Common myeloid progenitor, CD34-positive (primary cell): ENCODE measurements at regions not wholly inside any gene's neighbourhood (a gene's known extent, or its start where the extent isn't known, plus 50 kb on each side); places are given as distances from the start of the nearest gene placed in this dataset.

Experiments used
- CTCF ChIA-PET: fragments of 350-600 bp; sonication (Branson Sonifier 250); formaldehyde crosslinking; loops from one replicate; lab custom pipeline; 2021; ENCODE audit warnings: antibody characterized with exemption; lab: Charles Lee
- POLR2A ChIA-PET: fragments of 350-600 bp; sonication (Branson Sonifier 250); formaldehyde crosslinking; loops from one replicate; lab custom pipeline; 2021; ENCODE audit warnings: antibody characterized with exemption; lab: Charles Lee
- DNase-seq, 3 donors: peaks; one replicate each; pipeline versions ENCODE4 v3.0.0 to v3.0.0-alpha.2; 2013
- H3K27ac ChIP-seq, 2 experiments: 1 replicate in 1 of 2; 2 replicates in 1 of 2; pipeline ENCODE4 v1.7.0; 2013; ENCODE audit warnings: inconsistent platforms in 2 of 2, low read length in 2 of 2, mild to moderate bottlenecking in 2 of 2, low read depth in 1 of 2, moderate library complexity in 1 of 2; ENCODE audit not compliant: severe bottlenecking in 2 of 2, insufficient read depth in 1 of 2, poor library complexity in 1 of 2
- H3K27me3 ChIP-seq, 5 experiments: replicated peaks in 2 of 5; 1 replicate in 3 of 5; 2 replicates in 2 of 5; pipeline versions ENCODE4 v1.6.1 to v1.7.0; 2013; ENCODE audit warnings: low read length in 4 of 5, mild to moderate bottlenecking in 2 of 5, moderate library complexity in 2 of 5, inconsistent platforms in 1 of 5; ENCODE audit not compliant: insufficient read depth in 5 of 5, control insufficient read depth in 4 of 5
- H3K36me3 ChIP-seq, 4 experiments: 1 replicate in 2 of 4; 2 replicates in 2 of 4; pipeline versions ENCODE4 v1.6.1 to v1.7.0; 2013; ENCODE audit warnings: low read length in 3 of 4, control low read depth in 1 of 4, mild to moderate bottlenecking in 1 of 4; ENCODE audit not compliant: control insufficient read depth in 4 of 4, insufficient read depth in 4 of 4
- H3K4me1 ChIP-seq, 4 experiments: 1 replicate in 3 of 4; 2 replicates in 1 of 4; pipeline versions ENCODE4 v1.6.1 to v1.7.1; 2013; ENCODE audit warnings: low read length in 3 of 4, mild to moderate bottlenecking in 3 of 4, control low read depth in 1 of 4, inconsistent platforms in 1 of 4, moderate library complexity in 1 of 4; ENCODE audit not compliant: control insufficient read depth in 4 of 4, insufficient read depth in 4 of 4; ENCODE audit errors: control extremely low read depth in 1 of 4
- H3K4me3 ChIP-seq, 7 experiments: 1 replicate in 4 of 7; 2 replicates in 3 of 7; pipeline versions ENCODE4 v1.5.1 to v1.7.0; 2013; ENCODE audit warnings: mild to moderate bottlenecking in 7 of 7, low read length in 6 of 7, moderate library complexity in 6 of 7, inconsistent platforms in 2 of 7, low read depth in 2 of 7, control low read depth in 1 of 7; ENCODE audit not compliant: insufficient read depth in 4 of 7, control insufficient read depth in 1 of 7; ENCODE audit errors: extremely low read depth in 1 of 7
- H3K9me3 ChIP-seq, 5 experiments: 1 replicate in 4 of 5; 2 replicates in 1 of 5; pipeline versions ENCODE4 v1.6.1 to v1.7.1; 2013; ENCODE audit warnings: low read length in 4 of 5, mild to moderate bottlenecking in 2 of 5, inconsistent platforms in 1 of 5, low read depth in 1 of 5, moderate library complexity in 1 of 5; ENCODE audit not compliant: control insufficient read depth in 4 of 5, insufficient read depth in 2 of 5; ENCODE audit errors: control extremely low read depth in 1 of 5
- WGBS: methylation state at CpG from one replicate; pipeline ENCODE4 v1.1.5; 2013; ENCODE audit not compliant: insufficient coverage; 5-methylcytosine and 5-hydroxymethylcytosine counted together

- Histone ChIP-seq H3K36me3 (no peaks in the 10 kb centered on the region), H3K27me3 (no peaks in the 10 kb centered on the region), H3K27ac (no peak overlapping the region), H3K4me1 (no peaks in the 10 kb centered on the region), H3K4me3 (no peak overlapping the region), H3K9me3 (peaks cover 0 to 12% (median 3%) of the 10 kb centered on the region in 5 experiments)
- DNase-seq, result no peak
- ChIA-PET CTCF (no interaction called here), POLR2A (no interaction called here)
- 88% methylated on average over 17 of the region's 20 CpGs for WGBS
Measured at GRCh38 chr19:5260381-5260967, 80.1 kb downstream of the PTPRS start.

GRCh38 chr19:5259750-5260149 is 80.9 kb downstream of the PTPRS start:
- H3K27me3 ChIP-seq, result no peaks in the 10 kb centered on the region
- H3K36me3 ChIP-seq, result no peaks in the 10 kb centered on the region
- H3K27ac ChIP-seq, result no peak overlapping the region
- POLR2A ChIA-PET, result no interaction called here
- no peak for DNase-seq
- H3K4me1 ChIP-seq, result no peaks in the 10 kb centered on the region
- peaks cover 0 to 19% (median 9%) of the 10 kb centered on the region in 5 experiments for H3K9me3 ChIP-seq
- WGBS, result 79% methylated on average over 2 of the region's 4 CpGs
- H3K4me3 ChIP-seq, result no peak overlapping the region
- CTCF ChIA-PET, result no interaction called here

GRCh38 chr19:5257155-5258045 is 83.2 kb downstream of the PTPRS start:
- H3K9me3 ChIP-seq, result peaks cover 0 to 24% (median 12%) of the 10 kb centered on the region in 5 experiments

GRCh38 chr19:5255602-5256231 is 84.9 kb downstream of the PTPRS start:
- ChIA-PET CTCF (no interaction called here), POLR2A (interaction anchor here (0.7 kb wide), 1 partner anchor 178 kb away, joined by 4 read pairs; no protein-coding TSS in a partner anchor)
- Histone ChIP-seq H3K27ac (no peak overlapping the region), H3K9me3 (peaks cover 0 to 24% (median 12%) of the 10 kb centered on the region in 5 experiments), H3K4me3 (no peak overlapping the region), H3K27me3 (no peaks in the 10 kb centered on the region), H3K36me3 (no peaks in the 10 kb centered on the region), H3K4me1 (no peaks in the 10 kb centered on the region)
- 98% methylated on average over 7 of the region's 22 CpGs for WGBS
- DNase-seq, result peak in 1 of 3 donors; percentile 12

More at GRCh38 chr19:5257155-5258045, 83.2 kb downstream of the PTPRS start:
- Histone ChIP-seq H3K27ac (no peak overlapping the region), H3K4me3 (no peak overlapping the region), H3K36me3 (no peaks in the 10 kb centered on the region), H3K4me1 (no peaks in the 10 kb centered on the region), H3K27me3 (no peaks in the 10 kb centered on the region)
- WGBS, result 96% methylated on average over 33 of the region's 43 CpGs
- ChIA-PET POLR2A (no interaction called here), CTCF (no interaction called here)
- no peak for DNase-seq

- no peak overlapping the region for H3K27ac ChIP-seq
- 100% methylated on average over 1 of the region's 1 CpG for WGBS
Measured at GRCh38 chr19:5254944-5255343, 85.7 kb downstream of the PTPRS start.

GRCh38 chr19:5254543-5254942 is 86.1 kb downstream of the PTPRS start:
- ChIA-PET POLR2A (no interaction called here), CTCF (no interaction called here)
- Histone ChIP-seq H3K36me3 (no peaks in the 10 kb centered on the region), H3K27me3 (no peaks in the 10 kb centered on the region), H3K9me3 (peaks cover 0 to 24% (median 12%) of the 10 kb centered on the region in 5 experiments), H3K4me3 (no peak overlapping the region), H3K27ac (no peak overlapping the region), H3K4me1 (no peaks in the 10 kb centered on the region)
- no peak for DNase-seq
- WGBS, result 100% methylated on average over 2 of the region's 3 CpGs

More at GRCh38 chr19:5254944-5255343, 85.7 kb downstream of the PTPRS start:
- POLR2A ChIA-PET, result interaction anchor here (0.7 kb wide), 1 partner anchor 178 kb away, joined by 4 read pairs; no protein-coding TSS in a partner anchor
- no peaks in the 10 kb centered on the region for H3K4me1 ChIP-seq
- CTCF ChIA-PET, result no interaction called here
- H3K4me3 ChIP-seq, result no peak overlapping the region
- DNase-seq, result no peak
- H3K27me3 ChIP-seq, result no peaks in the 10 kb centered on the region
- H3K9me3 ChIP-seq, result peaks cover 0 to 24% (median 12%) of the 10 kb centered on the region in 5 experiments
- no peaks in the 10 kb centered on the region for H3K36me3 ChIP-seq
